B cell (primary cell): ENCODE measurements at regions not wholly inside any gene's neighbourhood (a gene's known extent, or its start where the extent isn't known, plus 50 kb on each side); places are given as distances from the start of the nearest gene placed in this dataset.

Experiments used
- CTCF ChIP-seq: fragments of 200-600 bp; IDR thresholded peaks from one replicate; pipeline ENCODE4 v1.8.0; 2022; ENCODE audit warnings: antibody characterized with exemption, mild to moderate bottlenecking
- EZH2 ChIP-seq: IDR thresholded peaks from 2 replicates; pipeline ENCODE4 v1.6.1; 2012; ENCODE audit warnings: borderline replicate concordance, low read depth, mild to moderate bottlenecking, moderate library complexity, low read length; ENCODE audit not compliant: insufficient read depth, poor library complexity, severe bottlenecking

- TF ChIP-seq CTCF (no peak), EZH2 (no peak)
These were observed 212.1 kb upstream of the MIR17HG start for GRCh38 chr13:91135376-91135775.
